Esophagus squamous epithelium (tissue), 4 donors: ENCODE measurements at regions not wholly inside any gene's neighbourhood (a gene's known extent, or its start where the extent isn't known, plus 50 kb on each side); places are given as distances from the start of the nearest gene placed in this dataset.

Experiments used
- CTCF ChIP-seq, 6 experiments: fragments of 450-650 bp in 4 of 6; fragments of 200-600 bp in 2 of 6; sonication (generic) in 2 of 6; IDR thresholded peaks; one replicate each; pipeline ENCODE4 v1.5.1; 2016 to 2019; ENCODE audit warnings: antibody characterized with exemption in 6 of 6, mild to moderate bottlenecking in 4 of 6, moderate library complexity in 4 of 6
- POLR2A ChIP-seq, 4 donors: fragments of 450-650 bp; IDR thresholded peaks; one replicate each; pipeline ENCODE4 v1.6.1; 2017; ENCODE audit warnings: antibody characterized with exemption in 4 of 4, mild to moderate bottlenecking in 4 of 4, moderate library complexity in 3 of 4

GRCh38 chr7:42456756-42457276 lies 219.8 kb upstream of the GLI3 start:
- TF ChIP-seq POLR2A (IDR thresholded peaks at IDR 0.05) (no peak), CTCF (IDR thresholded peaks at IDR 0.05) (no peak)
